ENCODE measurements at regions not wholly inside any gene's neighbourhood (a gene's known extent, or its start where the extent isn't known, plus 50 kb on each side); places are given as distances from the start of the nearest gene placed in this dataset.

GRCh38 chr1:235009561-235010306, 118.9 kb downstream of the TOMM20 start:
- Histone ChIP-seq H2AFZ (ENCODE audit: low read depth, low read length) (no peak overlapping the region), H3K4me2 (ENCODE audit: insufficient read depth, low read length) (no peak overlapping the region), H3K4me3 (no peak overlapping the region), H3K79me2 (ENCODE audit: control insufficient read depth, insufficient read depth, low read length) (no peaks in the 10 kb centered on the region), H3K27me3 (ENCODE audit: control insufficient read depth in 2 of 2, insufficient read depth in 2 of 2, low read length in 2 of 2) (no peaks in the 10 kb centered on the region), H3K4me1 (replicated peaks in 1 of 2; ENCODE audit: control insufficient read depth in 2 of 2, insufficient read depth in 2 of 2, low read length in 2 of 2) (peaks cover 11 to 17% of the 10 kb centered on the region in 2 experiments), H3K9ac (ENCODE audit: insufficient read depth in 1 of 2, low read depth in 2 of 2, low read length in 2 of 2) (no peak overlapping the region), H3K9me1 (ENCODE audit: control insufficient read depth, insufficient read depth, low read length) (no peaks in the 10 kb centered on the region), H4K20me1 (replicated peaks; ENCODE audit: control insufficient read depth, insufficient read depth, low read length) (no peaks in the 10 kb centered on the region), H3K36me3 (ENCODE audit: control insufficient read depth, insufficient read depth, low read length) (no peaks in the 10 kb centered on the region), H3K27ac (ENCODE audit: extremely low read depth, low read depth, low read length) (no peak overlapping the region), H3K9me3 (replicated peaks; ENCODE audit: control insufficient read depth, insufficient read depth, low read depth, low read length) (no peaks in the 10 kb centered on the region)
- intact Hi-C loops (cut with micrococcal nuclease) (no loop called here), in situ Hi-C loops (cut with MboI) (no loop called here)
- DNase-seq (ENCODE audit: extremely low read depth in 1 of 4, low spot score in 3 of 4): no peak
- 64% methylated on average over 11 of the region's 13 CpGs for WGBS (ENCODE audit: insufficient coverage, low coverage, missing lambda C conversion rate)
- POLR2A ChIA-PET: interaction anchor here (0.7 kb wide), 1 partner anchor 35 kb away, joined by 3 read pairs; no protein-coding TSS in a partner anchor
- ATAC-seq: no peak
- CTCF ChIA-PET (ENCODE audit: low intra/inter-chr PET ratio): no interaction called here
- no peak for FAIRE-seq
- no TSS peak for BruUV-seq (replicated peaks)
- TF ChIP-seq COPS2 (conservative IDR thresholded peaks at IDR 0.05) (no peak), HNRNPK (IDR thresholded peaks at IDR 0.05; ENCODE audit: low read depth, low read length, poor library complexity, severe bottlenecking) (no peak), KDM1A (IDR thresholded peaks at IDR 0.05) (no peak), KLF16 (IDR thresholded peaks at IDR 0.05) (no peak), RERE (CRISPR knock-in tag; IDR thresholded peaks at IDR 0.05; ENCODE audit: borderline replicate concordance) (no peak), ZNF395 (CRISPR knock-in tag; IDR thresholded peaks at IDR 0.05) (no peak), THAP7 (CRISPR knock-in tag; IDR thresholded peaks at IDR 0.05) (no peak), ZEB2 (IDR thresholded peaks at IDR 0.05) (no peak)
- TF ChIP-seq, protein P1, sequence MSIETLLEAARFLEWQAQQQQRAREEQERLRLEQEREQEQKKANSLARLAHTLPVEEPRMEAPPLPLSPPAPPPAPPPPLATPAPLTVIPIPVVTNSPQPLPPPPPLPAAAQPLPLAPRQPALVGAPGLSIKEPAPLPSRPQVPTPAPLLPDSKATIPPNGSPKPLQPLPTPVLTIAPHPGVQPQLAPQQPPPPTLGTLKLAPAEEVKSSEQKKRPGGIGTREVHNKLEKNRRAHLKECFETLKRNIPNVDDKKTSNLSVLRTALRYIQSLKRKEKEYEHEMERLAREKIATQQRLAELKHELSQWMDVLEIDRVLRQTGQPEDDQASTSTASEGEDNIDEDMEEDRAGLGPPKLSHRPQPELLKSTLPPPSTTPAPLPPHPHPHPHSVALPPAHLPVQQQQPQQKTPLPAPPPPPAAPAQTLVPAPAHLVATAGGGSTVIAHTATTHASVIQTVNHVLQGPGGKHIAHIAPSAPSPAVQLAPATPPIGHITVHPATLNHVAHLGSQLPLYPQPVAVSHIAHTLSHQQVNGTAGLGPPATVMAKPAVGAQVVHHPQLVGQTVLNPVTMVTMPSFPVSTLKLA (conservative IDR thresholded peaks at IDR 0.05): no peak
- TF ChIP-seq, protein P2, sequence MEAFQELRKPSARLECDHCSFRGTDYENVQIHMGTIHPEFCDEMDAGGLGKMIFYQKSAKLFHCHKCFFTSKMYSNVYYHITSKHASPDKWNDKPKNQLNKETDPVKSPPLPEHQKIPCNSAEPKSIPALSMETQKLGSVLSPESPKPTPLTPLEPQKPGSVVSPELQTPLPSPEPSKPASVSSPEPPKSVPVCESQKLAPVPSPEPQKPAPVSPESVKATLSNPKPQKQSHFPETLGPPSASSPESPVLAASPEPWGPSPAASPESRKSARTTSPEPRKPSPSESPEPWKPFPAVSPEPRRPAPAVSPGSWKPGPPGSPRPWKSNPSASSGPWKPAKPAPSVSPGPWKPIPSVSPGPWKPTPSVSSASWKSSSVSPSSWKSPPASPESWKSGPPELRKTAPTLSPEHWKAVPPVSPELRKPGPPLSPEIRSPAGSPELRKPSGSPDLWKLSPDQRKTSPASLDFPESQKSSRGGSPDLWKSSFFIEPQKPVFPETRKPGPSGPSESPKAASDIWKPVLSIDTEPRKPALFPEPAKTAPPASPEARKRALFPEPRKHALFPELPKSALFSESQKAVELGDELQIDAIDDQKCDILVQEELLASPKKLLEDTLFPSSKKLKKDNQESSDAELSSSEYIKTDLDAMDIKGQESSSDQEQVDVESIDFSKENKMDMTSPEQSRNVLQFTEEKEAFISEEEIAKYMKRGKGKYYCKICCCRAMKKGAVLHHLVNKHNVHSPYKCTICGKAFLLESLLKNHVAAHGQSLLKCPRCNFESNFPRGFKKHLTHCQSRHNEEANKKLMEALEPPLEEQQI (IDR thresholded peaks at IDR 0.05): no peak

Measured in K562 (cell line).